AG04450 (cell line): ENCODE measurements at regions not wholly inside any gene's neighbourhood (a gene's known extent, or its start where the extent isn't known, plus 50 kb on each side); places are given as distances from the start of the nearest gene placed in this dataset.

Experiments
- CTCF ChIA-PET: fragments of 300-600, 350-600 bp; formaldehyde crosslinking; extraction: SDS; loops from one replicate; lab custom pipeline; 2022; ENCODE audit warnings: antibody characterized with exemption, inconsistent platforms; lab: Charles Lee
- POLR2A ChIA-PET: fragments of 350-600 bp; formaldehyde crosslinking; extraction: SDS; loops from one replicate; lab custom pipeline; 2021; ENCODE audit warnings: antibody characterized with exemption, inconsistent platforms; lab: Yijun Ruan, JAX
- DNase-seq: peaks from one replicate; pipeline ENCODE4 v3.0.0-alpha.2; 2011; ENCODE audit warnings: low read depth, low spot score
- H3K27ac ChIP-seq: one replicate; pipeline ENCODE4 v1.5.1; 2012; ENCODE audit warnings: low read depth, low read length, control low read depth
- H3K27me3 ChIP-seq: one replicate; pipeline ENCODE4 v1.6.0; 2012; ENCODE audit warnings: low read length; ENCODE audit not compliant: control insufficient read depth, insufficient read depth
- H3K4me3 ChIP-seq: 2 replicates; pipeline ENCODE4 v1.5.1; 2011; ENCODE audit warnings: mild to moderate bottlenecking, low read depth, low read length, control low read depth
- H3K9me3 ChIP-seq: 2 replicates; pipeline ENCODE4 v1.5.1; 2012; ENCODE audit warnings: low read length; ENCODE audit not compliant: control insufficient read depth, insufficient read depth
- TF ChIP-seq, protein P1 (sequence below): IDR thresholded peaks from 2 replicates; pipeline ENCODE4 v1.5.1; 2011; ENCODE audit warnings: low read depth, low read length, control low read depth, inconsistent platforms

DNA sequence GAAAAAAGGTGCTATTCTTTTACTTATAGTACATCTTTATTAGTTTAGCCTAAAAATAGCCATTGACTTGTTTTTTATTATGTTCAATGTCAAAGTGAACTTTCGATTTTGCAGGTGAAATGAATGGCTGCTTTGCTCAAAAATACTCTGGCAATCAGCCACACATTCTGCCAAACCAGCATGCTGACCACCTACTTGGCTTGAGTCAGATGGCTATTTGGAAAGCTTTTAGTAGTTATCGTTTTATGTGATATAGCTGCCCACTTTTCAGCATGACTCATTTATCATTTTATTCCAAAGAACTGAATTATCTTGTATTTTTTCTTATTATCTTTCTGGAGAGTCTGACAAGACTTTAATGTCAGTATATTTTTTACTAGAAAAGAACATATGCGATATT lies 1615.8 kb upstream of the TMEFF2 start:
- Histone ChIP-seq H3K4me3 (no peak overlapping the region), H3K27me3 (no peaks in the 10 kb centered on the region), H3K27ac (no peak overlapping the region), H3K9me3 (peaks cover 5% of the 10 kb centered on the region; the same call in 1 of the 2 replicates)
- ChIA-PET CTCF (no interaction called here), POLR2A (no interaction called here)
- TF ChIP-seq, protein P1, sequence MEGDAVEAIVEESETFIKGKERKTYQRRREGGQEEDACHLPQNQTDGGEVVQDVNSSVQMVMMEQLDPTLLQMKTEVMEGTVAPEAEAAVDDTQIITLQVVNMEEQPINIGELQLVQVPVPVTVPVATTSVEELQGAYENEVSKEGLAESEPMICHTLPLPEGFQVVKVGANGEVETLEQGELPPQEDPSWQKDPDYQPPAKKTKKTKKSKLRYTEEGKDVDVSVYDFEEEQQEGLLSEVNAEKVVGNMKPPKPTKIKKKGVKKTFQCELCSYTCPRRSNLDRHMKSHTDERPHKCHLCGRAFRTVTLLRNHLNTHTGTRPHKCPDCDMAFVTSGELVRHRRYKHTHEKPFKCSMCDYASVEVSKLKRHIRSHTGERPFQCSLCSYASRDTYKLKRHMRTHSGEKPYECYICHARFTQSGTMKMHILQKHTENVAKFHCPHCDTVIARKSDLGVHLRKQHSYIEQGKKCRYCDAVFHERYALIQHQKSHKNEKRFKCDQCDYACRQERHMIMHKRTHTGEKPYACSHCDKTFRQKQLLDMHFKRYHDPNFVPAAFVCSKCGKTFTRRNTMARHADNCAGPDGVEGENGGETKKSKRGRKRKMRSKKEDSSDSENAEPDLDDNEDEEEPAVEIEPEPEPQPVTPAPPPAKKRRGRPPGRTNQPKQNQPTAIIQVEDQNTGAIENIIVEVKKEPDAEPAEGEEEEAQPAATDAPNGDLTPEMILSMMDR: no peak
- DNase-seq: no peak

DNA sequence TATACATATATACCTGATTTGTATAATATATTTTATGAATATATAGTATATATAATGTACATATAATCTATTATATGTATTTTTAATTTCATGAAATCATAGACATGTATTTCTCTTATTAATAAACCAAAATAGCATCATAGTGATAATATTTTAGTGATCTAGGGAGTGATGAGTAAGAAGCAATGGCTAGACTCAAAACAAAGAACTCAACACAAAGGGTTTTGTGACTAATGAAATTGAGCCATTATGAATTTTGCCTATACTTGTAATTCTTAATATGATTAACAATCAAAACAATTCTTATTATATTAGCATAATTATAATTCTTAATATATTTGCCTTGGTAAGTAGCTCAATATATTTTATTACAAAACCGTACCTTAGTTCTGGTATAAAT lies 1614.1 kb upstream of the TMEFF2 start:
- CTCF ChIA-PET: no interaction called here
- Histone ChIP-seq H3K27ac (no peak overlapping the region), H3K27me3 (no peaks in the 10 kb centered on the region), H3K9me3 (peaks cover 5% of the 10 kb centered on the region; the same call in 1 of the 2 replicates), H3K4me3 (no peak overlapping the region)
- no peak for DNase-seq
- TF ChIP-seq, protein P1: no peak
- POLR2A ChIA-PET: no interaction called here

DNA sequence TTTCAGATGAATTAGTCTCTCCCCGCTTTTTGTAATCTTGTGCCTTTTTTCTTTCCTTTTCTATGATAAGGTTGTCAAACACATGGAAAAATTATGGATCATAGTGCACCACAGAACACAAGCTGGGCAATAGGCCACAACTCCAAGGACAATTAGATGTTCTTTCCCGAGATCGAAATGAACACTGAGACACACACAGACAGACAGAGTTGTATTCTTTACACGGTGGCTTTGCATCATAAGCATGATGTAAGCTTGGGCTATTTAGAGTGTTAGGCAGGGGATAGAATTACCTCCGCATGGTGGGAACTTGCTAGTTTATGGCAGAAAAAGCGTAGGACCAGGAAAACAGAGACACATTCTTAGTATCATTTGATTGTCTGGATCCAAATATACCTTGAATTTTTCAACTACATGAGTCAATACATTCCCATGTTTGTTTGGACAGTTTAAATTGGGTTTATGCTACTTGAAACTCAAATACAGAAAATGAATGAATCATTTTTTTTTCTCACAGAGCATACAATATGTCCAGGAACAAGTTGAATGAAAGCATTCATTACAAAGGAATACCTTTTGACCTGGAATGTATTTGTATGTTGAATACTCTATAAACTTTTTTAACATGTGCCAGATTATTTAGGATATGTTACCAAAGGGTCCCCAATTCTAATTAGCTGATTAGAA lies 1611.5 kb upstream of the TMEFF2 start:
- POLR2A ChIA-PET: no interaction called here
- H3K9me3 ChIP-seq: peaks cover 3% of the 10 kb centered on the region; the same call in 1 of the 2 replicates
- H3K4me3 ChIP-seq: no peak overlapping the region
- no peak overlapping the region for H3K27ac ChIP-seq
- DNase-seq: no peak
- TF ChIP-seq, protein P1: no peak
- H3K27me3 ChIP-seq: no peaks in the 10 kb centered on the region
- CTCF ChIA-PET: no interaction called here

DNA sequence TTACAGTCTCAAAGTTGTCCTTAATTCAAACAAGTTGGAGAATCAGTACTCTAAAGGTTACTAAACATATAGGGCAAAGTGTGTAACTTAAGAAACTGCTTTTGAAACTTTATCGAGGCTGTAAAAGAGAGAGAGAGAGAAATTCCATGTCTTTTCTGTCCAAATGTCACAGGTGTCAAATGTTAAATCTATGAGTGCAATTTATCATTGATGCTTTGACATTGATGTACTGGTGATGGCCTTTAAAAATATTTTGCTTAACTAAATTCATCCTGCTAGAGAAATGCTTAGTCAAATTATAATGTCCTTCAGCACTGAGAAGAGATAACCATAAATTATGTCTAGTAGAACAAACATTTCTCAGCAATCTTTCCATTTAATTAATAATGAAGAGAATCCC lies 1602.1 kb upstream of the TMEFF2 start:
- H3K4me3 ChIP-seq: no peak overlapping the region
- ChIA-PET POLR2A (no interaction called here), CTCF (no interaction called here)

DNA sequence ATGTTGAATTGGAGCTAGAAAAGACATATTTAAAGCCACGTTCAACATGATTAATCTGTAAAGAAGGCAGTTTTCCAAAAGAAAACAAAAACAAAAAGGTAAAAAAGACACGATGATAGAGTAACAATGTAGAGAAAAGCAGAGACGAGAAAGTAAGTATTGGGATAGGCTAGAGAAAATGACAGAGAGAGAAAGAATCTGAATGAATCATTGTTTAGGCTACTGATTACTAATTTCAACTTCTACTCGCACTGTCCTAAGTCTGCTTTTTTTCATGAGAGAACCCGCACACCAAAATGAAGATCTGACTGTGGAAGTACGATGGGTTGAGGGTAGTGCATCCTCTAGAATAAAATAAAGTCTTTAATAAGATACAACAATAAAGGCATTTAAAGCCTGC lies 1599.2 kb upstream of the TMEFF2 start:
- ChIA-PET CTCF (no interaction called here), POLR2A (no interaction called here)
- H3K27ac ChIP-seq: no peak overlapping the region
- H3K4me3 ChIP-seq: no peak overlapping the region
- TF ChIP-seq, protein P1: no peak
- DNase-seq: no peak
- H3K27me3 ChIP-seq: no peaks in the 10 kb centered on the region
- peaks cover 6% of the 10 kb centered on the region; the same call in 1 of the 2 replicates for H3K9me3 ChIP-seq

More for the DNA sequence above, 1602.1 kb upstream of the TMEFF2 start:
- Histone ChIP-seq H3K27me3 (no peaks in the 10 kb centered on the region), H3K9me3 (peaks cover 5% of the 10 kb centered on the region; the same call in 1 of the 2 replicates), H3K27ac (no peak overlapping the region)
- TF ChIP-seq, protein P1: no peak
- no peak for DNase-seq
